22Rv1 (cell line): ENCODE measurements at regions not wholly inside any gene's neighbourhood (a gene's known extent, or its start where the extent isn't known, plus 50 kb on each side); places are given as distances from the start of the nearest gene placed in this dataset.

Source experiments
- ZFX ChIP-seq: fragments of 450-650 bp; IDR thresholded peaks from 2 replicates; pipeline ENCODE4 v1.6.1; 2017; ENCODE audit warnings: antibody characterized with exemption, borderline replicate concordance
- TF ChIP-seq, protein P1 (sequence below): fragments of 450-650 bp; IDR thresholded peaks from 2 replicates; pipeline ENCODE4 v1.5.1; 2017; ENCODE audit warnings: mild to moderate bottlenecking

DNA sequence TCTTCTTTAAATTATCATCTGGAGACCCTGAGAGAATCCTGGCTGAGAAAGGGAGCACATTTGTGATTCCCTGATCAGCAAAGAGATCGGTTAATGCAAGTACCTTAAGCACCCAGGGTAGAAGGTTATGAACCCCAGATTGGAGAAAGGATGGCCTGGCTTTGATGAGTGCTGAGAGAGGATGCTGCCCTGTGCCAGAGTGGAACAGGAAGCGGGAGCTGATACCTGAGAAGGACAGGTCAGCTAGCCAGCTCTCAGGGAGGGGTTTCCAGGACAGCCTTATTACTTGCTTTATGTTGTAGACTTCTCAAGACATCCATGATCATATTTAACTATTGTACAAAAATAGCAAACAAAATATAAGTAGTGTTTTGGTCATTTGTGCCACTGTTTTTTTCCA lies 141.9 kb downstream of the GATB start:
- TF ChIP-seq, protein P1, sequence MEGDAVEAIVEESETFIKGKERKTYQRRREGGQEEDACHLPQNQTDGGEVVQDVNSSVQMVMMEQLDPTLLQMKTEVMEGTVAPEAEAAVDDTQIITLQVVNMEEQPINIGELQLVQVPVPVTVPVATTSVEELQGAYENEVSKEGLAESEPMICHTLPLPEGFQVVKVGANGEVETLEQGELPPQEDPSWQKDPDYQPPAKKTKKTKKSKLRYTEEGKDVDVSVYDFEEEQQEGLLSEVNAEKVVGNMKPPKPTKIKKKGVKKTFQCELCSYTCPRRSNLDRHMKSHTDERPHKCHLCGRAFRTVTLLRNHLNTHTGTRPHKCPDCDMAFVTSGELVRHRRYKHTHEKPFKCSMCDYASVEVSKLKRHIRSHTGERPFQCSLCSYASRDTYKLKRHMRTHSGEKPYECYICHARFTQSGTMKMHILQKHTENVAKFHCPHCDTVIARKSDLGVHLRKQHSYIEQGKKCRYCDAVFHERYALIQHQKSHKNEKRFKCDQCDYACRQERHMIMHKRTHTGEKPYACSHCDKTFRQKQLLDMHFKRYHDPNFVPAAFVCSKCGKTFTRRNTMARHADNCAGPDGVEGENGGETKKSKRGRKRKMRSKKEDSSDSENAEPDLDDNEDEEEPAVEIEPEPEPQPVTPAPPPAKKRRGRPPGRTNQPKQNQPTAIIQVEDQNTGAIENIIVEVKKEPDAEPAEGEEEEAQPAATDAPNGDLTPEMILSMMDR, result no peak
- TF ChIP-seq ZFX, result no peak
